BE2C (cell line): ENCODE measurements at regions not wholly inside any gene's neighbourhood (a gene's known extent, or its start where the extent isn't known, plus 50 kb on each side); places are given as distances from the start of the nearest gene placed in this dataset.

ENCODE experiments used
- DNase-seq: peaks from one replicate; pipeline ENCODE4 v3.0.0-alpha.2; 2020
- H3K27me3 ChIP-seq: fragments of 250-450 bp; sonication (Bioruptor Pico); 2 replicates; pipeline ENCODE4 v1.5.1; 2020; ENCODE audit warnings: mild to moderate bottlenecking
- H3K36me3 ChIP-seq: fragments of 250-450 bp; sonication (Bioruptor Pico); 2 replicates; pipeline ENCODE4 v1.5.1; 2020; ENCODE audit warnings: mild to moderate bottlenecking
- H3K4me1 ChIP-seq: fragments of 250-450 bp; sonication (Bioruptor Pico); 2 replicates; pipeline ENCODE4 v1.5.1; 2020
- H3K4me3 ChIP-seq: 2 replicates; pipeline ENCODE4 v1.5.1; 2011; ENCODE audit warnings: low read depth, low read length
- H3K9me3 ChIP-seq: fragments of 250-450 bp; sonication (Bioruptor Pico); 2 replicates; pipeline ENCODE4 v1.5.1; 2020
- TF ChIP-seq, protein P1 (sequence below): IDR thresholded peaks from 2 replicates; pipeline ENCODE4 v1.5.1; 2012; ENCODE audit warnings: mild to moderate bottlenecking, low read depth, low read length

DNA sequence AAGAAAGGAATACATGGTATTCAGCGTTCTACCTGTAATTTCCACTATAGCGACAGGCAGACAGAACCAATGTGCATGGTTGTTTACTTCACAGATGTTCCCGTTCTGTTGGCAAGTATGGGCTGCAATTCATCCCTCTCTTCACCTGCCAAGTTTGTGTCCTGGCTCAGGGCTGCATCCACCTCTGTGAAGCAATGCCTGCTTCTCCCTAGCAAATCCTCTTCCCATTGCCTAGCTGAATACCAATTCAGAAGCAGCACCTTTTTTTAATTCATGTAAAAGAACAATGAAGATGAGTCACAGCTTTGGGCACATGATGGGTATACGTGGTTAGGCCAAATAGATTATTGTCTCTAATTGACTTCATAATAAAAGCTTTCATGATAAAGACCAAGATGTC, 54.7 kb upstream of the LRATD1 start:
- Histone ChIP-seq H3K9me3 (no peaks in the 10 kb centered on the region), H3K4me1 (no peaks in the 10 kb centered on the region), H3K27me3 (no peaks in the 10 kb centered on the region), H3K36me3 (no peaks in the 10 kb centered on the region), H3K4me3 (no peak overlapping the region)
- TF ChIP-seq, protein P1, sequence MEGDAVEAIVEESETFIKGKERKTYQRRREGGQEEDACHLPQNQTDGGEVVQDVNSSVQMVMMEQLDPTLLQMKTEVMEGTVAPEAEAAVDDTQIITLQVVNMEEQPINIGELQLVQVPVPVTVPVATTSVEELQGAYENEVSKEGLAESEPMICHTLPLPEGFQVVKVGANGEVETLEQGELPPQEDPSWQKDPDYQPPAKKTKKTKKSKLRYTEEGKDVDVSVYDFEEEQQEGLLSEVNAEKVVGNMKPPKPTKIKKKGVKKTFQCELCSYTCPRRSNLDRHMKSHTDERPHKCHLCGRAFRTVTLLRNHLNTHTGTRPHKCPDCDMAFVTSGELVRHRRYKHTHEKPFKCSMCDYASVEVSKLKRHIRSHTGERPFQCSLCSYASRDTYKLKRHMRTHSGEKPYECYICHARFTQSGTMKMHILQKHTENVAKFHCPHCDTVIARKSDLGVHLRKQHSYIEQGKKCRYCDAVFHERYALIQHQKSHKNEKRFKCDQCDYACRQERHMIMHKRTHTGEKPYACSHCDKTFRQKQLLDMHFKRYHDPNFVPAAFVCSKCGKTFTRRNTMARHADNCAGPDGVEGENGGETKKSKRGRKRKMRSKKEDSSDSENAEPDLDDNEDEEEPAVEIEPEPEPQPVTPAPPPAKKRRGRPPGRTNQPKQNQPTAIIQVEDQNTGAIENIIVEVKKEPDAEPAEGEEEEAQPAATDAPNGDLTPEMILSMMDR = no peak
- DNase-seq = no peak
